Endodermal cell (in vitro differentiated cells): ENCODE measurements at regions not wholly inside any gene's neighbourhood (a gene's known extent, or its start where the extent isn't known, plus 50 kb on each side); places are given as distances from the start of the nearest gene placed in this dataset.

Experiments
- DNase-seq: peaks from one replicate; pipeline ENCODE4 v3.0.0-alpha.2; 2017
- H3K27ac ChIP-seq: 2 replicates; pipeline ENCODE4 v1.5.1; 2013; ENCODE audit warnings: mild to moderate bottlenecking, low read depth, low read length, moderate library complexity
- H3K27me3 ChIP-seq: 2 replicates; pipeline ENCODE4 v1.6.1; 2013; ENCODE audit warnings: mild to moderate bottlenecking, low read length, moderate library complexity; ENCODE audit not compliant: insufficient read depth, control insufficient read depth, poor library complexity, severe bottlenecking
- H3K36me3 ChIP-seq: 2 replicates; pipeline ENCODE4 v1.7.0; 2013; ENCODE audit warnings: mild to moderate bottlenecking, low read length, moderate library complexity; ENCODE audit not compliant: control insufficient read depth, insufficient read depth
- H3K4me1 ChIP-seq: one replicate; pipeline ENCODE4 v1.7.0; 2013; ENCODE audit warnings: low read length; ENCODE audit not compliant: control insufficient read depth, insufficient read depth
- H3K4me3 ChIP-seq: 2 replicates; pipeline ENCODE4 v1.5.1; 2013; ENCODE audit warnings: mild to moderate bottlenecking, low read length, moderate library complexity
- H3K9ac ChIP-seq: 2 replicates; pipeline ENCODE4 v1.6.1; 2013; ENCODE audit warnings: mild to moderate bottlenecking, low read length, moderate library complexity; ENCODE audit not compliant: poor library complexity, severe bottlenecking; ENCODE audit errors: extremely low read depth
- H3K9me3 ChIP-seq: 2 replicates; pipeline ENCODE4 v1.6.1; 2013; ENCODE audit warnings: mild to moderate bottlenecking, low read length, moderate library complexity; ENCODE audit not compliant: control insufficient read depth
- H3K27ac Mint-ChIP-seq: 2 replicates; pipeline ENCODE4 v1.8.0; 2020; ENCODE audit warnings: mixed read lengths
- H3K27me3 Mint-ChIP-seq: 2 replicates; pipeline ENCODE4 v1.8.0; 2021; ENCODE audit warnings: mild to moderate bottlenecking, mixed read lengths; ENCODE audit not compliant: insufficient read depth
- H3K36me3 Mint-ChIP-seq: 2 replicates; pipeline ENCODE4 v1.8.0; 2020; ENCODE audit warnings: low read depth, mixed read lengths
- H3K4me1 Mint-ChIP-seq: 2 replicates; pipeline ENCODE4 v1.8.0; 2020; ENCODE audit warnings: mixed read lengths
- H3K4me3 Mint-ChIP-seq: 2 replicates; pipeline ENCODE4 v1.8.0; 2020; ENCODE audit warnings: mild to moderate bottlenecking, moderate library complexity, mixed read lengths
- H3K9me3 Mint-ChIP-seq: 2 replicates; pipeline ENCODE4 v1.8.0; 2020; ENCODE audit warnings: mild to moderate bottlenecking, mixed read lengths
- CTCF ChIP-seq: fragments of 200-600 bp; sonication (generic); conservative IDR thresholded peaks from 2 replicates; pipeline ENCODE4 v1.5.0; 2021; ENCODE audit warnings: antibody characterized with exemption, mild to moderate bottlenecking
- WGBS, 2 experiments: methylation state at CpG; one replicate each; pipeline versions ENCODE4 v1.1.5 to v1.1.7; 2013; ENCODE audit warnings: missing lambda C conversion rate in 2 of 2, mixed read lengths in 1 of 2; ENCODE audit not compliant: insufficient coverage in 1 of 2, insufficient read length in 1 of 2; 5-methylcytosine and 5-hydroxymethylcytosine counted together

- Mint-ChIP-seq H3K27ac (no peak overlapping the region), H3K36me3 (no peaks in the 10 kb centered on the region), H3K27me3 (no peaks in the 10 kb centered on the region), H3K4me1 (no peaks in the 10 kb centered on the region), H3K9me3 (peaks cover 2% of the 10 kb centered on the region), H3K4me3 (no peak overlapping the region)
- no peak for DNase-seq
- Histone ChIP-seq H3K9ac (no peak overlapping the region), H3K4me3 (no peak overlapping the region), H3K36me3 (no peaks in the 10 kb centered on the region), H3K27me3 (no peaks in the 10 kb centered on the region), H3K27ac (no peak overlapping the region), H3K9me3 (no peaks in the 10 kb centered on the region), H3K4me1 (no peaks in the 10 kb centered on the region)
- 86% methylated on average over 2 of the region's 2 CpGs; no CpG with 5 or more reads in 1 of the 2 experiments for whole genome bisulfite sequencing, 2 experiments
- no peak for TF ChIP-seq CTCF
Observed at GRCh38 chr9:38771593-38771992, 51.7 kb upstream of the FAM240B start.
